Femur (tissue), 1 donor: ENCODE measurements at regions not wholly inside any gene's neighbourhood (a gene's known extent, or its start where the extent isn't known, plus 50 kb on each side); places are given as distances from the start of the nearest gene placed in this dataset.
"Not testable (repeated sequence)": the region's sequence is repeated elsewhere in the genome, so short reads cannot be mapped to it uniquely, and the experiment has no call there.

Experiments
- DNase-seq: peaks from one replicate; pipeline ENCODE4 v3.0.0-alpha.2; 2017

DNA sequence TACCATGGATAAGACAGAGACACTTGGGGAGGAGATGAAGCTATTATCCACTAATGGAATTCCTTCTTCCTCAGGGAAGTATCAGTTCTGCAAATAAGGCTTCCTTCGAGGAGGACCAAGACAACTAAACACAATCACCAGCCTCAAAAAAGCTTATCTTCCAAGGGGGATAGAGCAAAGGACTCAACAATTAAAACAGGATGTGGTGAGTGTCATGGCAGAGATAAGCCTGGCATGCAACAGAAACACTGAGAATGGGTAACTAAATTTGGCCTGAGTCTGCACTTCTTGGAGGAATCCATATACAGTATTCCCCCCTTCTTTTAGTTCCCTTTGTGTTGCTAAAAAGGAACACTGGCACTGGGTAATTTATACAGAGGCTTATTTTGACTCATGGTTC lies 1285.2 kb downstream of the GATA3 start:
- no peak for DNase-seq

GRCh38 chr10:9342885-9343570 lies 1288.5 kb downstream of the GATA3 start:
- DNase-seq = no peak

DNA sequence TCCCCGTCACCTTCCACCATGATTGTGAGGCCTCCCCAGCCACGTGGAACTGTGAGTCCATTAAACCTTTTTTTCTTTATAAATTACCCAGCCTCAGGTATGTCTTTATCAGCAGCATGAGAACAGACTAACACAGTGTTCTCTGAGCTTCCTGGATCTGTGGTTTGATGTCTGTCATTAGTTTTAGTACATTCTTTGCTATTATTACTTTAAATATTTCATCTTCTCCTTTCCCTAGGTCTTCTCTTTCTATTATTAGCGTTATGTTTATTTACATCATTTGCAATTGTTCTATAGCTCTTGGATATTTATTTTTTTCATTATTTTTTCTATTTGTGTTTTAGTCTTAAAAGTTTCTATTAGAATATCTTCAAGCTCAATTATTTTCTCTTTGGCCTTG lies 1293.4 kb downstream of the GATA3 start:
- DNase-seq = not testable (repeated sequence)

DNA sequence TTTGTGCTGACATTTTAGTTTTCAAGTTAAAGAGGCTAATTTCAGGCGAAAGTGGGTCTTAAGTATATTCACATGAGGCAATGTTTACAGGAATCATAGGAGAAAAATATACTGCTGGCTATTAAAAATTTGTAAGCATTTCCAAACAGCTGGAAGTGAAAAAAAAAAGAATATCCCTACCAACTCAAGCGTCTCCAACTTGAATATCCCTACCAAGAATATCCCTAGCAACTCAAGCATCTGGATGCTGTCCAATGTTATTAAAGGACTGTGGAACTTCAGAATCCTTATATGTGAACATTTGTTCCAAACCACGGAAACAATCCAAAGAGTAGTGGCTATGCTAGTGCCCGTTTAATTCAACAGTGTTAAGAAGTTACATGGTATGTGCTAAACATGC lies 1303.0 kb downstream of the GATA3 start:
- DNase-seq = no peak

DNA sequence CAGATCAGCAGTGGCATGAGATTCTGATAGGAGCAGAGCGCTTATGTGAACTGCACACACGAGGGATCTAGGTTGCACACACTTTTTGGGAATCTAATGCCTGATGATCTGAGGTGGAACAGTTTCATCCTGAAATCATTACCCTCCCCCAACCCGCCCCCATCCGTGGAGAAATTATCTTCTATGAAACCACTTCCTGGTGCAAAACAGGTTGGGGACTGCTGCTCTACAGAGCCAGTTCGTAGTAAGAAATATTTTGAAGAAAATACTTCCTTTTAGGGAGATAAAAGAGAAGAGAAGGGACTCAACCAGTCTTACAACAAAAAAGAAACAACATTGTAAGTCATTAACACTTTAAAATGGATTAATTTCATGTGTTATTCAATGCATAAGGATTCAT lies 1308.2 kb downstream of the GATA3 start:
- no peak for DNase-seq

GRCh38 chr10:9379183-9379582 lies 1324.7 kb downstream of the GATA3 start:
- DNase-seq = no peak

DNA sequence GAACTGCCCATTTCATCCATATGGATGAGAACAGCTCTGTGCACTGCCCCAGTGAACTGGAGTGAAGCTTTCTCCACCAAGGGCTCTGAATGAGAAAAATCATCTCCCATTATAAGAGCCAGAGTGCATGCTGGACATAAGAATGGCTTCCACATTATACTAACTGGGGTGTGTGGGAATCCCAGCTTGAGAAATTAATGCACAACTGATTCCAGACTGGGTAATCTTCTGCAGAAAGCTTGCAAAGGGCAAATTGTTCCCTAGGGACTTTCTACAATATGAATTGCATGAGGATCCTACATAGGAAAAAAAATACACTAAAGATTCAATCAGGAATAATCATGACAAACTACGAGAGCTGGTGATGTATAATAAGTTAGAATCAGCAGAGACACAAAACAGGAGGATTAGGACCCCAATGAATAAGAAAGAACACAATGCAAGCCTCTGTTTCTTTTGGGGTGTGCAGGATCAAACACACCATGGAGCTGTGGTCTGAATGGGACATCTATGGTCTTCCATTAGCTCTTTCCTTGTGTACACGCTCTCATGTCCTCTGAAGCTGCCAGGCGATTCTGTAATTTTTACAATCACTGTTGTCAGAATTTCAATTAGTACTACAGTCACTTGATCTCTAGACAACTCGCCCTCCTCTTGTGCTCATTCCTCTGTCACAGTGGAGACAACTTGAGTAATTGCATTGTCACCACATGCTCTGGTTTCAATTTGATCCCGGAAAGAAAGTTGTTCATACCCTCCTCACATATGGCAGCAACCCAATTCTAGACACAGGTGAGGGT lies 1327.4 kb downstream of the GATA3 start:
- no peak for DNase-seq

GRCh38 chr10:9382533-9382866 lies 1328.0 kb downstream of the GATA3 start:
- DNase-seq = no peak

DNA sequence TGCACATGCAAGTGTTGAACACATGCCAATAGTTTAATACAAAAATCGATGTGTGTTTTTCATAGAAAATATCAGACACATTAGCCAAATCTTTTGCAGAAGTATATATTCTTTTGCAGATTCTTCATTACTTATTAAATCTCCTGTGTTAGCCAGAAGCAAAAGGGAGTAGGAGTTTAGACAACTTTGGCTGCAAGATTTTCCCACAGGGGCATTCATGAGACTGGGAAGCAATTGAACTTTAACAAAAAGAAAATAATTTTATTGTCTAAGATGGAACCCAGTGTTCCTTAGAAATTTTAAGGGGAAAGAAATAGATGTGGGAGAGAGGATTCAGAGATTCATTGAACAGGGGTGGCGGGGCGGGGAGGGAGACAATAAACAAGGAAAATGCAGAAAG lies 1336.0 kb downstream of the GATA3 start:
- DNase-seq = no peak

DNA sequence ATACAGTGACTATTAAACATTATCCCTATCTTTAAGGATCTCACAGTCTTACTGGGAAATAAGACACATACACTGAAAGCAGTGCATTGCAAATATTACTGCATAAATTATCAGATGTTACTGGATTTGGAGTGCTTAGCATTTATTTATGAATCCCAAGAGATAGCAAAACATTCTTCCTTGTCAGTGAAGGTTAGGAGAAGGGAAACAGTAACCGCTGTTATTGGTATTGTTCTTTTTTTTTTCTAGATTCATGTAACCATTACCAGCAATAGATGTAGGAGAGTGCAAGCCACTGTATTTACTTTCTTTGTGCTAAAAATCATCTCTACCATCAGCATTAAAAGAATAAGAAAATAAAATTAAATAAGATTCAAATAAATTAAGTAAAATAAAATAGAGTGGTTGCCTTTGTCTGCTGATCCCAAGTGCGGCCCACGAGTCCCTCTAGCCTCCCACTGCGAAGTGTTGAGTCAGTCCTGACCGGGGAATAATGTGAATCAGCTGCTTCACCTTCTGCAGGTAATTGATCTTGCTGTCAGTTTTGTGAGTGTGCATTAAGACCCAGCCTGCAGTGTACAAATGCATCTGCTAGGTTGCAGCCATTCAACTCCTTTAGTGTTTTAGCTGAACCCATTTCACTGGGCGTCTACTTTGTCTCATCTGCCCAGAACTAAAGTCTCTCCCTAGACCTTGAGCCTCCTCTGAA lies 1344.9 kb downstream of the GATA3 start:
- no peak for DNase-seq

GRCh38 chr10:9402067-9402466 lies 1347.6 kb downstream of the GATA3 start:
- DNase-seq = not testable (repeated sequence)

- DNase-seq = not testable (repeated sequence)
These were observed 1348.2 kb downstream of the GATA3 start for GRCh38 chr10:9402507-9403195.

- not testable (repeated sequence) for DNase-seq
These were observed 1352.7 kb downstream of the GATA3 start for GRCh38 chr10:9407201-9407600.

DNA sequence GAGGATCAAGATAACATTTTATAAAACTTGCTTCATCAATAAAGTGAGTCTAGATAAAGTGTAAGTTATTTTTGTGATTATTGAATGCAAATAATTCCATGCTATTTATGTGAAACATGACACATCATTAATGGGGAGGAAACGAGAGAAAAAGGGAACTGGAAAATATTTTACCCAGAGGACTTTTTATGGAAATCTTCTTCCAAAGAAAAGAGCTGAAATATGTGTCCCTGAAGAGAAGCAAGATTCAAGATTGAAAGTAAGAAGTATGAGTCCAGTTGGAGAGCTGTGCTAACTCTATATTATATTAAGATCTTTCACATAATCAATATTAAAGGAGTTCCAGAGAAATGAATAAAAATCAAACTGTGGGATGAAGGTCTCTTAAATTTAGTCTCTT lies 1361.8 kb downstream of the GATA3 start:
- no peak for DNase-seq

DNA sequence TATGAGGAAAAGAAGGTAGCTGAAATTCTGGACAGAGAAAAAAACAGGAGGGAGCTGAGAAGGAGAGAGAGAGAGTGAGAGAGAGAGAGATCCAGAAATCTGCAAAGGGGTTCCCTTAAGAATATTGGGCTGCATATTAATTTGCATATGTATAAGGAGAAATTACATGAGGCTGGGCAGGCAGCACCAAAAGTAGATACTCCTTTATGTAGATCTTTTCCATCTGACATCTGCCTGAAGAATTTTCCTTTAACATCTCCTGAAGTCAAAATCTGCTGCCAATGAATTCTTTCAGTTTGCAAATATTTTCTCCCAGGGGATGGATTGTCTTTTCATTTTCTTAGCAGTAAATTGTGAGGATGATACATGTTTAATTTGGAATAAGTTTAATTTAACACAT lies 1365.3 kb downstream of the GATA3 start:
- DNase-seq = no peak

DNA sequence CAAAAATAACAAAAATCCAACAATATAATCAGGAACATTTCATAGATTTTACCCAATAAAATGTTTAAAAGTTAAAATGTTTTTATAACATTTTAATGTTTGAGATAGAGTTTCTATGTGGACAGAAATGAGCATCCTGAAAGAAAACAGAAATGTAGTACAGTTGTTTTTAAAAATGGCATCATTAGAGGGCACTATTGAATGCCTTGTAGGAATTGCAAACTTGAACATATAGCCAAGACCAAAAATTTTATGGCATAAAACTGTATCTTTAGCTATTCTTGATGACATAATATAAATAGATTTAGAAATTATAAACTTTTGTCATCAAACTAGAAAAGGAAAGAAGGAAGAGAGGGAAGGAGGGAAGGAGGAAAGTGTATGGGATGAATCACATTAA lies 1372.7 kb downstream of the GATA3 start:
- DNase-seq = no peak

- no peak for DNase-seq
These were observed 1382.6 kb downstream of the GATA3 start for GRCh38 chr10:9437131-9437530.

DNA sequence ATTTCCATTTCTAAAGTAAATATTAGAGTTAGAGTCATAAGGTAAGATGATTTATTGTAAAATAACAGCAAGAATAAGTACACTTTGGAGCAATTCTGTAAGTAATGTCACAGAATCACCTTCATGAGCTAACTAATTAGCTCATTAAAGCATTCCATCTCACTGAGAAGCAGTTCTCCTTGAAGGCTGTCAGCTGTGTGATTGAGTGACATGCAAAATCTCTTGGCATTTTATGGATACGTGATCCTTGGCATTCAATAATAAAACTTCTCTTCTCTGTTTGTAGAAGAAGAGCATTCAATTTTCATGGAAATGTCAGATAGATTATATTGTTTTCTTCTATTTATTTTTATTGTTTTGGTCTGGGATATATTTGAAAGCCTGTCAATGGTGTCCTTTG lies 1389.3 kb downstream of the GATA3 start:
- DNase-seq = no peak

GRCh38 chr10:9449530-9449929 lies 1395.0 kb downstream of the GATA3 start:
- DNase-seq = no peak

DNA sequence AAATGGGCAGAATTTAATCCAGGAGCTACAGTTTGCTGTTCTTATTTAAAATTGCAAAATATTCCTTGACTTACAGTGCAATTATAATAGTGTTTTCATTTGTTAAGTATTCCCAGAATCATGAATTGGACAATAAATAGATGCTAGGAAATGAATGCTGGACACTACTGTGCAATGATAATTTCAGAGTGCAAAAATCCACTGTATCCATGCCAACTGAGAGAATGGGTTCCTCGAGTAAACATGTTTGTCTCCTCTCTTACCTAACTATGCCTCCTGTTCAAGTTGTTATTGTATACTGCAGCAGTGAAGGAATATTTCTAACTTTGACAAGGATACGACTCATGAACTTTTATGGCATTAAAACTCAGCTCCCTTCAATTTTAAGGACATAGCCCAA lies 1396.3 kb downstream of the GATA3 start:
- DNase-seq = no peak

DNA sequence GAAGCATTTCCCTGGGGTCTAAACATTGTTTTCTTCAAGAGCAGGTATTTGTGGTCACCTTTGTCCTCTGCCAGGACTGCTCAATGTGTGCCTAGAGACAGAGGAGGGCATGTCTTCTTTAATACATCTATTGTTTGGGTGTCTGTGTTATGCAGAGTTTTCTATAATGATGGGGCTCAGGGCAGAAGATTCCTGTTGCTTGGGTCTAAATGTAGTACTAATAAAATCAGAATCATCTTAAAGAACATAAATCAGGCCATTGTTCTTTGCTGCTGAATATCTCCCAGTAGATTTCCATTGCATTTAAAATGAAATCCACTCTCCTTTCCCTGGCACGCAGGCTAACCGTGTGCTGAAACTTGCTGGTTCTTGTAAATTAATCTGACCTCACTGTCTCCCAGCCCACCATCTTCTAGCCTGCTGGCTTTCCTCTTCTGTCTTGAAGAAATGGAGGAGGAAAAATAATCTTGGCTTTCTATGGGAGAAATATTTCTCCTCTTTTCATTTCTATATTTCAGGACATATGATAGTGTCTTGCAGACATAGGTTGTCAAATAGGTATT lies 1396.8 kb downstream of the GATA3 start:
- DNase-seq = peak; percentile 25

DNA sequence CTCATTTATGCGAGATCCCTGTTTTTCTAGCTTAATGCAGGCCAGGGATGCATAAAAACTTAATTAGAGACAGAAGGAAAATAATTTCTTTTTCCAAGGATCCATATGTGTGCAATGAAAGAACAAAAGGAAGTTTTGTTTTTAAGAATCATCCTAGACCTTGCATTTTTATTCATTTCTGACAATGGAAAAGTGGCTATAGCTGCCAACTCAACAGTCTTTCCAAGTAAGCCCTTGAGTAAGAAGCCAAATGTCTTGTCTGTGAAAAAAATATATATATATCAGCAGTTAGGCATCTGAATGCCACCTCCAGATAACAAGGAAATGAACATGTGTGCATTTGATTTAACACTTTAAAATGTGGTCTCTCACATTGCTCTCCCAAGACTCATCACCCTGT lies 1397.6 kb downstream of the GATA3 start:
- DNase-seq = no peak

- DNase-seq = not testable (repeated sequence)
These were observed 1399.4 kb downstream of the GATA3 start for GRCh38 chr10:9453871-9454270.
